H4 (cell line): ENCODE measurements at regions not wholly inside any gene's neighbourhood (a gene's known extent, or its start where the extent isn't known, plus 50 kb on each side); places are given as distances from the start of the nearest gene placed in this dataset.

Experiments used
- DNase-seq: peaks from one replicate; pipeline ENCODE4 v3.0.0-alpha.2; 2015; ENCODE audit warnings: low spot score

DNA sequence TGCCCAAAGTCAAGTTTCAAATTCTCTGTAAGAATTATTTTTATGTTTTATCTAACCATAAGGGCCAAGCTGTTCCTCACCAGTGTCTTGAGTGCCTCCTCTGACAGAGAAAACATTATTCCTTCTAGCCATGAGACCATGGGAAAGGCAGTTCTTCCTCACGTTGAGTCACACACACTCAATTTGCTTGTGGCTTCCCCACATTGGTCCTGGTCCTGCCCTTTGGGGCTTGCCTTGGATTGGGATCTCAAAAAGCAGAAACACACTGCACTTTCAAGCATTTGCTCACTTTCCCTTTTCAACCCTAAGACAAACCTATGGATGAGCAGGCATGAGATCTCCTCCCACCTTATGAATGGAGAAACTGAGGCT lies 248.3 kb upstream of the IGFBP3 start:
- DNase-seq = no peak

DNA sequence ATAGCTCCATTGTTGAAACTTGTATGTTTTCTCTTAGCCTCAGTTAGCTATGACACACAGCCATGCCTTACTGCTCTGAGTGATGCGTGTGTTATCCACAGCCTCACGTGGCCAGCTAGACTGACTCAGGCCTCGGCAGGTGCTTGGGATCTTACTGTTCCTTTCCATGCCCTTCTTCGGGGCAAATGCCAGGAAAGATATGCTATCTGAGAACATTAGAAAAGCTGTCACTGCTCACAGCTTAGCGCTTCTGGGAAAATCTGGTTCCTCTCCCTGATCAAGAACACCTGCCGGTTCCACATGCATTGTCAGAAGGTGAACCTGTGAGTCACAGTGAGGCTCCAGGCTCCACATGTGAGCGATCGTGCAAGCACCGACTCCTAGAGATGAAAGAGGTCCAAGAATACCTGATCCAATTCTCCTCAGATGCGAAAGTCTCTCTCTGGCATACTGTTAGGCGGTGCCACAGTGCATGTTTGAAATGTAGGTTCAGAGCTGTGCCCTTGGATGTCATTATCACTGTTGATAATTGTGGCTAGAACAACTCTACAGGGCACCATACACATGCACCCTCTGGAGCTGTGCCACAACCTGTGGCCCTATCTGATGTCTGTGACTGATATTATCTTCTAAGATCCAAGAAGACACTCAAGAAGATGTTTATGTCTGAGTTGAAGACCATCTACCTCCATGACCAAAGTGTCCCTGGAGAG lies 247.8 kb upstream of the IGFBP3 start:
- no peak for DNase-seq

DNA sequence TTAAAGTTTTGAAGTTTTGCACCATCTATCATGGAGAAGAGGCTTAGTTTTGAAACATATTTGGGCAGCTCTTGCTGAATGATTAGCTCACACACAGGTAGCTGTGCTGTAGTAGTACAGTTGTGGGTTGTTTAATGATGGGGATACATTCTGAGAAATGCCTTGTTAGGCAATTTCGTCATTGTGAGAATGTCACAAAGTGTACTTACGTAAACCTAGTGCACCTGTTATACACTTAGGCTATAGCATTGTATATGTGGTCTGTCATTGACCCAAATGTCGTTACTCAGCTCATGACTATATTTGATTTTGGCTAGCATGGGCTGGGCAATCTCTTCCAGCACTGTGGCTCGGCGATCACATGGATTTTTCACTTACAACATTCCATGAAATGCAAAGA lies 247.2 kb upstream of the IGFBP3 start:
- DNase-seq = no peak

DNA sequence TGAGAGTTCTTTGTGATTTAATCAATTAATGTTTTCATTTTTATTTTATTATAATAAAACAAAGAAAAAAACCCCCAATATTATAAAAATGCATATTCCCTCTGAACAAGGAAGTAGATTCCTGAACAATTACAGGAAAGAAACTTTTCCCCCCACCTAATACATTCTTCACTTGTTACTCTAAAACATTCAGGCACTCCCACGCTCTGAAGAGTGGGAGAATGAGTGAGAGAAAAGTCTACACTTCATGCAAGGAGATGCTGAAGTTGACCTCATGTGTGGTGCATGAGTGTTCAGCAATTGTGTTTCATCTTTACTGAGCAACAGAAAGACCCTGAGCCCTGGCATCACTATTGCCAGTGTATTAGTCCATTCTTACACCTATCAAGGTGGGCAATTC lies 244.2 kb upstream of the IGFBP3 start:
- no peak for DNase-seq

DNA sequence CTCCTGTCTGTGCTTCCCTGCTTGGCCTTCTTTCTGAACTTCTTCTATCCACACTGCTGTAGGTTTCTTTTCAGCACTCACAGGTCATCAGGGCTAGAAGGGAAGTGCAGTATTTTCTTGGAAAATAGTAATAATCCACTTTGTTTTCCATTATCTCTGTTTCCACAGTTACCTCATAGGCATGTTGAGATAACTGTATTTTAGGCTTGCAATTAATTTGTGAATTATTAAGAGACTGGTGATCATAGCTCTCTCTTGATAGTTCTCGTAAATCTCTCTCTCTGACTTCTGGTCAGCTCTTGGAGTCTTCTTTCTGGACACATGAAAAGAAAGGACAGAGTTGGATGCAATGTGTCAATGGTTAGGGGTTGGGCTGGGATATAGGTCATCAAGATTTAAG lies 243.6 kb upstream of the IGFBP3 start:
- no peak for DNase-seq

DNA sequence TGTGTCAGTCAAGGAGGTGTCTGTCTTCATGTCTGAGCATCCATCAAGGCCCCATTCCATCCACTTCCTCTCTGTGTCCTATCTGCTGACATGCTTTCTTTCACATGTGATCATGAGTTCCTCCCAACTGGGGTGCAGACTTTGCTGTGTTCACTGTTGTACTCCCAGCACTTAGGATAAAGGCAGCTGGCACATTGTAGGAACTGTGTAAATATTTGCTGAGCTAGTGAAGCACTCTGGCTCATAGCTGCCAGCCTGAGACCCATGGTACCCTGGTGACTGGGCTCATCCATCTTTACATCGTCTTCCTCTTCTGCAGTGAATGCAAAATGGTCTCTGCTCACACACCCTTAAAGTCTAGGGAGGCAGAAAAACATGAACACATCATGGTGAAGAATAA lies 242.2 kb upstream of the IGFBP3 start:
- DNase-seq = no peak

DNA sequence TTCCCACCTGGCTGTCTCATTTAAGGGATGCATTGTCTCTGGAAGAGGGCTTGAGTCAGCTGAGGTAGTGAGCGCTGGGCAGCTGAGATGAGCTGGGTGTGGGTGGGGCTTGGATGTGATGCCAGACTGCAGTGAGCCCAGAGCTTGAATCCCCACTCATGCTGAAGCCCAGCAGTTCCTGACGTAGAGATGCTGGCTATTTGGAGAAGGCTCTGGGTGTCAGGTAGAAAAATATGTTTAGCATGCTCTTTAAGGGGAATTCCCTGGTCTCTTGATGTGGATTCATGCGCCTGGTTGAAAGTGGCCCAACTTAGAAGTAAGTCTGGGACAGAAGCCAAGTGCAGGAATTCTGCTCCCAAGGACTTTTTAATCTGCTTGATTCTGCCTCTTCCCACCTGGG lies 241.5 kb upstream of the IGFBP3 start:
- DNase-seq = no peak

DNA sequence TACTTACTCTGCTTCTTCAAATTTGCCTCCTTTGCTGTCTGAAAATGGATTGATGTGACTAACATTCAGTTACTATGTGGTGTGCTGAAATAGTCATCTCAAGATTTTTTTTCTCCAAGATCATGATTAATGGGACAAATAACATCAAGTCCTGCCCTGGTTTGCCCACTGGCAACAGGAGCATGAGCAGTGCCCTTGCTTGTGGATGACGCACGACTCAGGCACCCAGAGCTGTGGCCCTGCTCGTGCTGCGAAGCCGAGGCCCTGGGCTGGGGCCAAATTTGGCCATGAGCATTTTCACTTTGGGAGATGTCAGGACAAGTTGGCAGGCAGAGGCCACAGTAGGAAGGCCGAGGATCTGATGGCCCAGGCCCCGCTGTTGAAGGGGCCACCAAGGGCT lies 239.8 kb upstream of the IGFBP3 start:
- peak; percentile 78 for DNase-seq

DNA sequence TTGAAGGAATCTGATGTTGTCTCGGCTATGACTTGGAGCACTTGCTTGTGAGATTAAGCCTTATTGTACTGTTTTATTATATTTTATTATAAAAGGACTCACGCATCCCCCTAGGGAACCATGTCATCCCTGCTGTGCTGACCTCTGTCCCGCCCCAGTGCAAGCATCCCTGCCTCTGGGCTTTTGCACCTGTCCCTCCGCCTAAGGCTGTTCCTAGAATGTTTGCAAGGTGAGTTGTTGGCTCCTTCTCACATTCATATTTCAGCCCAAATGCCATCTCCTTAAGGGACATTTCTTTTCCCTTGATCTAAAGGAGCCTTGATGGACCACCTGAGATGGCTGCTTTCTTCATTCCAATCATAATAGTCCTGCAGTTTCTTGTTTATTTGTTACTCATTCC lies 236.9 kb upstream of the IGFBP3 start:
- DNase-seq = no peak

DNA sequence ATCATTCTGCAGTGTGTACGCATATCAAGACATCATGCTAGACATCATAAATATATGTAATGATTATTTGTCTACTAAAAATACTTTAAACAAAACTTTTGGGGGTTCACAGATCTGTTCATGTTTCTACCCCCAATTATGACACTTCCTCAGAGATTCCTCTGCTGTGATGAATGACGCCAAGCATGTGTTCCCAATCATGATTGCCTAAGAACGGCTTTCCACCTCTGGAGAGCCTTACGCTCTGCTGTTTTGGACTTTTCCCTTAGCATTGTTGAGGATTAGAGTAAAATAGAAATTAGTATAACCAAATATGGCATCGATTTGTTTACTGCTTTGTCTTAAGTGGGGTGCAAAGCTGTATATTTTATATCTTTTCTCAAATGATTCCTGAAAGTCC lies 236.3 kb upstream of the IGFBP3 start:
- DNase-seq = no peak

DNA sequence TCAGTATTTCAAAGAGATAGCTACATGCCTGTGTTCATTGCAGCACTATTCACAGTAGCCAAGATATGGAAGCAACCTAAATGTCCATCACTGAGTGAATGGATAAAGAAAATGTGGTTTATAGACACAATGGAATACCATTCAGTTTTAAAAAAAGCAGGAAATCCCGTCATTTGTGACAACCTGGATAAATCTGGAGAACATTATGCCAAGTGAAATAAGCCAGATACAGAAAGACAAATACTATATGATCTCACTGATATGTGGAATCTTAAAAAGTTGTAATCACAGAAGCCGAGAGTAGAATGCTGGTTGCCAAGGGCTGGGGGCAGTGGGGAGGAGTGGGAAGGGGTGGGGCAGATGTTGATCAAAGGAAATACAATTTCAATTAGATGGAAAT lies 235.8 kb upstream of the IGFBP3 start:
- no peak for DNase-seq

DNA sequence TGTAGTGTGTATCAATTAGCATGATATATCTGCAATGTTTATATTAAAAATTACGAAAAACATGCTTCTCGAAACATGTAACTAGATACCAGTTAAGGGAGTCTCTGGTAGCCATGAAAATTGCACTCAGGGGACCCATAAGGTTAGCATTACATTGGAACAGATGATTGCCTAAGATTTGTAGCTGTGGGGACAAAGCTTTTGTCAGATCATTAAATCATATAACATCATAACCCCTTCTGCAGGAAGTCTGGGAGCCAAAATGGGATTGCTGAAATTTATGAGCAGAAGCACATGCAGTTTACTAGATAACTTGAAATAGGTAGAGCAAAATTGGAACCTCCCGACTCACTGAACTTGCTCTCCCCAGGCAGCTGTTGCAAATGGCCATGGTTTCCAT lies 235.0 kb upstream of the IGFBP3 start:
- DNase-seq = no peak

DNA sequence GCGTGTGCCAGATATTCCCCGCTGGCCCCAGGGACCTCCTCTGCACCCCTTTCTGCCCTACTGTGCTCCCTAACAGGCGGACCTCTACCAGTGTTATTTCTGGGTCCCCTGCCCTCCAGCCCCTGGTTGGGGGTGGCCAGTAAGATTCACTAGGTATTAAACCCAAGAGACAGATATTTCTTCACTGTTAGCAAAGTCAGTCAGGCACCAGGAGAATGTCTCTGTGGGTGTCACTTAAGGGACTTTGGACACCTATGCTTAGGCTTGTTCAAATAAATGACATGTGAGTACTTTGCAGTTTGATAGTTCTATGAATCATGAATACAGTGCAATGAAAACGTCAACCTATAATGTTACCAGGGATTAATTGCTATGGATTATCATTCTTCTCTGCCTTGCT lies 234.3 kb upstream of the IGFBP3 start:
- no peak for DNase-seq

DNA sequence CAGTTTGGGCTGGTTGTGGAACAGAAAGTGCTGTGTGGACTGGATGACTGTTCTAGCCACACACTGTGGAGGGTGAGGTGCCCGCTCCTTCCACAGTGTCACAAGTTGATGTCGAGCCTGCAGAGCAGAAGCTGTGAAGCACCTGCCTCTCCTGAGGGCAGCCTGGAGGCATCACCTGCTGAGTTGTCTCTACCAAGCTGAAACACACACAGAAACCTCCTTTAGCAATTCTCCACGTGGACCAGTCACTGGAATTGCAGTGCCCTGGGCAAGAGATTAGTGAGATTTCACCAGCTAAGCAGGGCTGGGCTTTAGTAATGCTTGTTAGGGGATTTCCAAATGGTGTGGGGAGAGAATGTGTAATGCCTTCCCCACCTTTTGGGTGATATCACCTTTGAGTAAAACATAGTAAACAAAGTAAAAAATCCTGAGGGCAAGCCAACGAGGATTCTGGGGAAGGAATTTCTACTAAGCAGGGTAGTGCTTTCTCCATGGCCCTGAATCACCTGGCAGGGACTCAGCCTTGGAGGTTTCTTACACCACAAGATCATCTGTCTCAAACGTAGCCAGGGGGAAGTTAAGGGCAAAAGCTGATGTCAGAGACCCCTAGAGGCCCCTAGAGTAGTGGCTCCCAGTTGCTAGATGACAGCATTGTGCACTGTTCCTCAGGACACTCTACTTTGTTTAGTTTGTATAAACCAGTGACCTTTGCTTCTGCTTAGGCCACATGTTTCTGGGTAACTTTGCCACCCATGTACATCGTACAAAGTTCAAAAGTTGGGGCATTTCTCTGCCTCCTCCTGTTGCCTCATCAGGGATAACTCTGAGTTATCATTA lies 233.1 kb upstream of the IGFBP3 start:
- DNase-seq = peak; percentile 45

DNA sequence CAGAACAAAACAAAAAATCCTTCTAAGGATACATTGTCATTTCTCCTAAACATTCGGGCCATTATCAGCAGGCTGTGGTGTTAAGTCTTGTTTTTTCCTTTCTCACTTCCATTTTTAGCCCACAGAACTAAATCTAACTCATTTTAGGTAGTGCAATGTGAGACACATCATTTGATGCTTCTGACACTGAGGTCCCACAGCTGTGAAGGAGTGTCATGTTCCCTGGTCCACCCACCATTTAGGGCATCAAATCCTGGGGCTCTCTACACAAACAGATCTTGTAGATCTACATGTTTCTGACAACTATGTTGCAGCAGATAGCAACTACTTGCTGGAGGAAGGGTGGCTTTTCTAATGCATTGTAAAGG lies 232.5 kb upstream of the IGFBP3 start:
- DNase-seq = no peak

DNA sequence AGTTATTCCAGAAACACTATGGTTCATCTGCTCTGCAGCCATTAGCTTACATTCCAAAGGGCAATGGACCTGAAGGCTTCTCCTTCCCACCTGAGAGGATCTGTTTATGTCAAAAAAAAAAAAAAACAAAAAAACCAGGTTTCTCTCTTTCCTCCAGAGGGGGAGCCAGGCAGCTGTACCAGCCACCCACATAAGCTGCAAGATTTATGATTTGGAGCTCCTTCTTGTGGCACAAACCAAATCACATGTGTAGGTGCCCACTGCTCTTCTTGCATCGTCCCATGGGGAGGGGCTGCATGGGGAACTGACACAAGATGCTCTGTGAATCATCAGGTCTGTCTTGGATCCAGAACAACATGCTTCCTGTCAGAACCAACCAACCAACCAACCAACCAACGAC lies 231.6 kb upstream of the IGFBP3 start:
- DNase-seq = peak; percentile 47

DNA sequence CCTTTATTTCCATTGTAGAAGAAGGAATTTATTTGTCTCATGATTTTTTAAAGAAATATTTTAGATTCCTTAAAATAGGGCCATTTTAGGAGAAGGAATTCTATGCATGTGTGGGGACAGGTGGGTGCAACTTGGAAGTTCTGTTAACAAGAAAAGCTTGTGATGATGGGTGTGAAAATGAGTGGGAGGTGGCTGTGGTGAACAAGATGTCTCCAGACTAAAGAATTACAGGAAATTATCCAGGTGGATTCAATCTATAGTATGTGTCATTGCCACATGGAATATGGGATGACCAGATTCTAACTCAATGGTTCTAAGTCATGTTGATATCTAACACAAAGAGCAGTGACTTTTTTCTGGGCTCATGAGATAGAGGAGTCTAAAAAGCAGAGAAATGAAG lies 229.6 kb upstream of the IGFBP3 start:
- DNase-seq = no peak

DNA sequence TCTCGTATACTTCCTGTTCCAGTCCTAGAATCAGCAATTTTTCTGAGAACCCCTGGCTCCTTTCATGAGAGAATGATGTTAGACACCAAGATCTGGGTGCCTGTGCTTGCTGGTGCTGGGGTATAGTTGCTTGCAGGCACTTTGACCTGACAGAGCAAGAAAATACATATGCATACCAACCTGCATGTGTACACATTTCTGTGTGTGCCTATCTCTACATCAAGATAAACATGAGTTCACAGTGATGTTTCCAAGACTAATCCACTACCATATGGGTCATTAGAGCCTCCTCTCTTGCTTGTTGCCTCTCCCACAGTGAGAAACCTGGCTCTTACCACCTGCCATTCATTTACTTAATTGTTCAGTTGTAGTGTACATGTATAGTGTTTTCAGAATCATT lies 229.1 kb upstream of the IGFBP3 start:
- DNase-seq = no peak

DNA sequence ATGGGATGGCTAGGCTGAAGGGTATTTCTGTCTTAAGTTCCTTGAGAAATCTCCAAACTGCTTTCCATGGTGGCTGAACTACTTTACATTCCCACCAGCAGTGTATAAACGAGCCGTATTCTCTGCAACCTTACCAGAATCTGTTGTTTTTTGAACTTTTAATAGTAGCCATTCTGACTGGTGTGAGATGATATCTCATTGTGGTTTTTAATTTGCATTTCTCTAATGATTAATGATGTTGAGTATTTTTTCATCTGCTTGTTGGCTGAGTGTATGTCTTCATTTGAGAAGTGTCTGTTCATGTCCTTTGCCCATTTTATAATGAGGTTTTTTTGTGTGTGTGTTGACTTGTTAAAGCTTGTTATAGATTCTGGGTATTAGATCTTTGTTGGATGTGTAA lies 226.8 kb upstream of the IGFBP3 start:
- DNase-seq = no peak

DNA sequence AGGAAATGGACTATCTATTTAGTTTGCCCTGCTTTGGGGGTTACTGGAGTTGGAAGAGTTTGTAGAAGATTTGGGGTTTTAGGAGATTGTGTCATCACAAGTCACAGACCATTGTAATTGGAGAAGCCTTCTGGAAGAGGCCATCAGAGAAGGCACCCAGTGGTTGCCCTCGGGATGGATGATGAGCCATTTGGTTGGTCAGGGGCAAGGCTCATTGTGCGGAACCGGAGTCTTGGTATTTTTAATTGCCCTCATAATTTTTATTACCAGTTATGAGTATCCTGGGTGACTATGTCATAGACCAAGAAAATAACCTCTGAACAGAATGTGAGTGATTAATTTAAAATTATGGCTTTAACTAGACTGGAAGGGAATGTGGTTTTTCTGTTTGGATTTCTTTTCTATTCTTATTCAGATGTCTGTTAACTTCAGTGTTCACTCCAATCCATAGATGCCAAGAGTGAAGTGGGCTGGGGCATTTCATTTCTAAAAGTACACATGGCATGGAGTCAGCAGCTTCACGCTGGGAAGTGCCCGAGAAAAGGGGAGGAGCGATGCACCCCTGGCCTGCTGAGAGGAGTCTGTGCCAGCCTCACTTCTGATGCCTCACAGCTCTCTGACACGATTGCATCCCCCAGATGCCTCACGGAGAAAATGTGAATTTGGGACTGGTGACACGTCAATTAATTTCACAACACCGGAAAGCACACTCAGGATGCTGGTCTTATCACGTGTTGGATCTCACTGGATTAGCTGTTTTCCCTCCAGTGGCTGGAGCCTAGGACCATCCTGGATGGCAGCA lies 225.6 kb upstream of the IGFBP3 start:
- peak; percentile 87 for DNase-seq

DNA sequence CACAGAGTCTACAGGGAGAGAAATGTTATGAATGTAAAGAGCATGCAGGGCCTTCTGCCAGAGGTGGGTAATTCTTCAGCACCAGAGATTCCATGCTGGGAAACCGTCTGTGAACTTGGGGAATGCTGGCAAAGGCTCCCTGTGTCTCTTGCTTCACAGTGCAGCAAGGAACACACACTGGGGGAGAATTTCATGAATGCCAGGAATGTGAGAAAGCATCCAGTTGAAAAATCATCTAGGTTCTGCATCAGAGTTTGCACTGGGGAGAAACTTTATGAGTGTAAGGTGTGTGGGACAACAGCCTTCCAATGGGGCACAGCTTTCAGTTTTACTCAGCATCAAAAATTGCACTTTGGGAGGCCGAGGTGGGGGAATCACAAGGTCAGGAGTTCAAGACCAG lies 224.3 kb upstream of the IGFBP3 start:
- peak; percentile 93 for DNase-seq

DNA sequence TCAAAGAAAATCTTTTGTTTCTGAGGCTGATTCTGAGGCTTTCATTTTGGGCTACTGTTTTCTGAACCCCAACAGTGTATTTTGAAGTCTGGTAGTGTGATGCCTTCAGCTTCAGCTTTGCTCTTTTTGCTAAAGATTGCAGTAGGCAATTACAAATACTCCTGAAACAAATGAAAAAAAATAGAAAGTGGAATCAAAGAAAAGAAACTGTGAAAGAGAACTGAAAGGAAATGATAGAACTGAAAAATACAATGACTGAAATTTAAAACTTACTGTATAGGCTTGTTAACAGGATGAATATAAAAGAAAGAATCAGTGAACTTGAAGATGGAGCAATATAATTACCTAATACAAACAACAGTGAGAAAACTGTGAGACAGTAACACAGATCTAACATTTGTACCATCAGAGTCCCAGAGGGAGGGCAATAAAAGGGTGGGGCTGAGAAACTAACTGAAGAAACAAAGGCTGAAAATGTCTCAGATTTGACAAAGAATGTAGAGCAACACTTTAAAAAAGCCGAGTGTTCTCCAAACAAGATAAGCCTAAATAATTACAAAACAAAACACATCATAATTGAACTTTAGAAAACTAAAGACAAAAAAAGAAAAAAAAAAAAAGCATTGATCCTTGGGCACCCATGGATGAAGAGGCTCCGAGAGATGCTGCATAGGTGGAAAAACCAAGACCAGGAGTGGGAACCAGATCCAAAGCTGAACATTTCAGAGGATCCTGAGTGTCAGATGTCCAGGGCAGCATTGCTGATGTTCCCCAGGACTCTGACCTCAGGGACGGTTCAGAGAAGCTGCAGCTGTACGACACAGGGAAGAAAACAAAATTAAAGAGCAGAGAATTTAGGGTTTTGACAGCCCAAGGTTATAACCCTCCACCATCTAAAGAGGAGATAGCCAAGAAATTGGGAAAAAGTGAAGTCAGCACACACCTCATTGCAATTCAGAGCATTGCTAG lies 223.2 kb upstream of the IGFBP3 start:
- no peak for DNase-seq
